KBM-7 (cell line): ENCODE measurements at regions not wholly inside any gene's neighbourhood (a gene's known extent, or its start where the extent isn't known, plus 50 kb on each side); places are given as distances from the start of the nearest gene placed in this dataset.
"Not testable (repeated sequence)": the region's sequence is repeated elsewhere in the genome, so short reads cannot be mapped to it uniquely, and the experiment has no call there.

ENCODE experiments used
- DNase-seq: peaks from one replicate; pipeline ENCODE4 v3.0.0-alpha.2; 2015
- in situ Hi-C: fragments of 300-500 bp; cut with MboI; formaldehyde crosslinking; loops from 2 replicates; pipeline ENCODE4 v1.14.3; 2020; ENCODE audit warnings: low sequenced_read_pairs, low pct_unique_long_range_greater_than_20kb, mixed read lengths

GRCh38 chr1:29394521-29395225 lies 158.4 kb downstream of the PTPRU start:
- in situ Hi-C loops, result loop anchor here (5.0 kb wide), 1 partner anchor 1013 kb away; no protein-coding TSS in a partner anchor
- no peak for DNase-seq

- in situ Hi-C loops, result loop anchor here (5.0 kb wide), 1 partner anchor 1014 kb away; no protein-coding TSS in a partner anchor
- DNase-seq, result no peak
Measured at GRCh38 chr1:29393451-29393826, 157.1 kb downstream of the PTPRU start.

GRCh38 chr1:29392486-29393450 lies 156.4 kb downstream of the PTPRU start:
- in situ Hi-C loops, result loop anchor here (5.0 kb wide), 1 partner anchor 1015 kb away; no protein-coding TSS in a partner anchor
- DNase-seq, result no peak

GRCh38 chr1:29392036-29392435 lies 155.7 kb downstream of the PTPRU start:
- in situ Hi-C loops, result loop anchor here (5.0 kb wide), 1 partner anchor 1015 kb away; no protein-coding TSS in a partner anchor
- no peak for DNase-seq

- no peak for DNase-seq
- in situ Hi-C loops, result loop anchor here (5.0 kb wide), 1 partner anchor 1016 kb away; no protein-coding TSS in a partner anchor
Measured at GRCh38 chr1:29391362-29391880, 155.1 kb downstream of the PTPRU start.

GRCh38 chr1:29390491-29391361 lies 154.4 kb downstream of the PTPRU start:
- in situ Hi-C loops, result loop anchor here (5.0 kb wide), 1 partner anchor 1017 kb away; no protein-coding TSS in a partner anchor
- DNase-seq, result no peak

GRCh38 chr1:29390075-29390474 lies 153.8 kb downstream of the PTPRU start:
- in situ Hi-C loops, result loop anchor here (5.0 kb wide), 1 partner anchor 1017 kb away; no protein-coding TSS in a partner anchor
- no peak for DNase-seq

GRCh38 chr1:29389533-29390041 lies 153.3 kb downstream of the PTPRU start:
- in situ Hi-C loops, result loop anchor here (5.0 kb wide), 1 partner anchor 1018 kb away; no protein-coding TSS in a partner anchor
- no peak for DNase-seq

GRCh38 chr1:29388884-29389283 lies 152.6 kb downstream of the PTPRU start:
- in situ Hi-C loops, result no loop called here
- DNase-seq, result no peak

GRCh38 chr1:29388170-29388569 lies 151.8 kb downstream of the PTPRU start:
- DNase-seq, result no peak
- in situ Hi-C loops, result no loop called here

- DNase-seq, result no peak
- in situ Hi-C loops, result no loop called here
Measured at GRCh38 chr1:29387210-29387609, 150.9 kb downstream of the PTPRU start.

GRCh38 chr1:29386453-29386852 lies 150.1 kb downstream of the PTPRU start:
- DNase-seq, in situ Hi-C loops: not testable (repeated sequence)

GRCh38 chr1:29385966-29386365 lies 149.6 kb downstream of the PTPRU start:
- DNase-seq, result no peak
- in situ Hi-C loops, result no loop called here

GRCh38 chr1:29384496-29385015 lies 148.2 kb downstream of the PTPRU start:
- DNase-seq, result no peak
- in situ Hi-C loops, result no loop called here

- no peak for DNase-seq
- in situ Hi-C loops, result no loop called here
Measured at GRCh38 chr1:29383746-29384371, 147.5 kb downstream of the PTPRU start.

- in situ Hi-C loops, result no loop called here
- DNase-seq, result no peak
Measured at GRCh38 chr1:29382851-29383745, 146.8 kb downstream of the PTPRU start.

GRCh38 chr1:29381426-29381825 lies 145.1 kb downstream of the PTPRU start:
- in situ Hi-C loops, result no loop called here
- no peak for DNase-seq
